GM19240 (cell line): ENCODE measurements at regions not wholly inside any gene's neighbourhood (a gene's known extent, or its start where the extent isn't known, plus 50 kb on each side); places are given as distances from the start of the nearest gene placed in this dataset.
"Not testable (repeated sequence)": the region's sequence is repeated elsewhere in the genome, so short reads cannot be mapped to it uniquely, and the experiment has no call there.

Experiments
- DNase-seq: peaks from one replicate; pipeline ENCODE4 v3.0.0; 2011; ENCODE audit warnings: low spot score; ENCODE audit not compliant: insufficient read length

GRCh38 chr10:2893158-2893845 is 174.0 kb upstream of the PFKP start:
- no peak for DNase-seq

GRCh38 chr10:2891770-2892124 is 175.6 kb upstream of the PFKP start:
- DNase-seq: no peak

GRCh38 chr10:2891073-2891769 is 176.1 kb upstream of the PFKP start:
- no peak for DNase-seq

- no peak for DNase-seq
These were observed 177.3 kb upstream of the PFKP start for GRCh38 chr10:2890093-2890492.

- no peak for DNase-seq
These were observed 178.8 kb upstream of the PFKP start for GRCh38 chr10:2888403-2889004.

- no peak for DNase-seq
These were observed 179.8 kb upstream of the PFKP start for GRCh38 chr10:2887391-2888070.

- DNase-seq: no peak
These were observed 180.7 kb upstream of the PFKP start for GRCh38 chr10:2886662-2887061.

GRCh38 chr10:2885288-2886278 is 181.8 kb upstream of the PFKP start:
- no peak for DNase-seq

GRCh38 chr10:2883983-2884540 is 183.3 kb upstream of the PFKP start:
- not testable (repeated sequence) for DNase-seq

GRCh38 chr10:2883238-2883637 is 184.1 kb upstream of the PFKP start:
- DNase-seq: no peak

- no peak for DNase-seq
These were observed 184.7 kb upstream of the PFKP start for GRCh38 chr10:2882628-2883027.

GRCh38 chr10:2881720-2882620 is 185.4 kb upstream of the PFKP start:
- DNase-seq: no peak

GRCh38 chr10:2880050-2880449 is 187.3 kb upstream of the PFKP start:
- DNase-seq: not testable (repeated sequence)

- no peak for DNase-seq
These were observed 188.5 kb upstream of the PFKP start for GRCh38 chr10:2878818-2879217.

GRCh38 chr10:2876032-2876431 is 191.3 kb upstream of the PFKP start:
- DNase-seq: no peak

GRCh38 chr10:2874963-2875362 is 192.4 kb upstream of the PFKP start:
- no peak for DNase-seq

GRCh38 chr10:2873769-2874168 is 193.6 kb upstream of the PFKP start:
- no peak for DNase-seq

- no peak for DNase-seq
These were observed 195.6 kb upstream of the PFKP start for GRCh38 chr10:2871673-2872219.

GRCh38 chr10:2870654-2871053 is 196.7 kb upstream of the PFKP start:
- no peak for DNase-seq
